ENCODE measurements at regions not wholly inside any gene's neighbourhood (a gene's known extent, or its start where the extent isn't known, plus 50 kb on each side); places are given as distances from the start of the nearest gene placed in this dataset.

DNA sequence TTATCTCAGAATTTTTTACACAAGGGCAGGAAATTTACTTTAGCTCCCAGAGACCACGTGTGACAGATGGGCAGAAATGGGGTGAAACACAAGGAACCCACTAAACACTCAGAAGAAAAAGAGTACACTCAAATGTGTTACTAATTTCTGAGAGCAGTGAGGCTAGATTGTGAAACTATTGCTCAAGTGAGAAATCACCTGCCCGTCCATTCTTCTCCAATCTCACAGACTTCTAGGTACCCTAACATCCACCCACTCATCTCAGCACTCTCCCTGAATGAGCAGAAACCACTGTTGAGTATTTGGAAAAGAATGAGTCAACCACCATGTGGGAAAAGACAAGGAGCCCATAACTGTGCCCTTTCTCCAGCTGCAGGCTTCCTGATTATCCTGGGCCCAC is 293.0 kb upstream of the CDH2 start:
- H3K27ac ChIP-seq (ENCODE audit: low read depth in 1 of 3, low read length in 2 of 3), result no peak overlapping the region
- H3K27me3 ChIP-seq (ENCODE audit: control insufficient read depth in 3 of 3, insufficient read depth in 3 of 3, low read length in 3 of 3), result no peaks in the 10 kb centered on the region
- DNase-seq (peak in 1 of 2 donors; percentile 32), FAIRE-seq (no peak)
- WGBS, 3 donors, result 39 to 48% (median 42%) methylated on average over 2 of the region's 2 CpGs
- H3K4me3 ChIP-seq (ENCODE audit: low read depth in 1 of 3, low read length in 3 of 3), result no peak overlapping the region
- H3K9me3 ChIP-seq (ENCODE audit: control insufficient read depth in 2 of 2, insufficient read depth in 1 of 2, low read depth in 1 of 2, low read length in 1 of 2), result peaks cover 0 to 3% of the 10 kb centered on the region in 2 donors
- no peaks in the 10 kb centered on the region for H3K4me1 ChIP-seq (ENCODE audit: control insufficient read depth in 3 of 3, insufficient read depth in 2 of 3, low read depth in 1 of 3, low read length in 2 of 3)
- no peaks in the 10 kb centered on the region for H3K36me3 ChIP-seq (ENCODE audit: control insufficient read depth in 3 of 3, insufficient read depth in 2 of 3, low read depth in 1 of 3, low read length in 3 of 3)

- Histone ChIP-seq H3K9me3 (ENCODE audit: control insufficient read depth in 2 of 2, insufficient read depth in 1 of 2, low read depth in 1 of 2, low read length in 1 of 2) (peaks cover 0 to 3% of the 10 kb centered on the region in 2 donors), H3K36me3 (ENCODE audit: control insufficient read depth in 3 of 3, insufficient read depth in 2 of 3, low read depth in 1 of 3, low read length in 3 of 3) (no peaks in the 10 kb centered on the region), H3K27me3 (ENCODE audit: control insufficient read depth in 3 of 3, insufficient read depth in 3 of 3, low read length in 3 of 3) (no peaks in the 10 kb centered on the region), H3K4me3 (ENCODE audit: low read depth in 1 of 3, low read length in 3 of 3) (no peak overlapping the region), H3K4me1 (ENCODE audit: control insufficient read depth in 3 of 3, insufficient read depth in 2 of 3, low read depth in 1 of 3, low read length in 2 of 3) (no peaks in the 10 kb centered on the region), H3K27ac (ENCODE audit: low read depth in 1 of 3, low read length in 2 of 3) (no peak overlapping the region)
- DNase-seq, result peak in 1 of 2 donors; percentile 47
- FAIRE-seq, result no peak
- WGBS, 3 donors, result 12 to 37% (median 34%) methylated on average over 1 of the region's 1 CpG
Observed at GRCh38 chr18:28468901-28469300, 292.0 kb upstream of the CDH2 start.

DNA sequence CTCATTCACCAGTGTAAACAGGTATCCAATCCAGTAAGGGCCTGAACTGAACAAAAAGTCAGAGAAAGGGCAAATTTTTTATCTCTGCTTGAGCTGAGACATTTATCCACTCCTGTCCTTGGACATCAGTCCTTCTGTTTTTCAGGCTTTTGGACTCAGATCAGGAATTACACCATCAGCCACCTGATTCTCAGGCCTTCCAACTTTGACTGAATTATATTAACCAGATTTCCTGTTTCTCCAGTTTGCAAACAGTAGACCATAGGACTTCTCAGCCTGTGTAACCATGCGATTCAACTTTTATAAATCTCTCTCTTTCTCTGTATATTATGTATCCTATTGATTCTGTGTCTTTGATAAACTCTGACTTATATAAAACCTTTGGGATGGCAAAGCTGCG is 289.3 kb upstream of the CDH2 start:
- WGBS, 3 donors, result 84 to 94% (median 90%) methylated on average over 2 of the region's 2 CpGs
- Histone ChIP-seq H3K4me1 (ENCODE audit: control insufficient read depth in 3 of 3, insufficient read depth in 2 of 3, low read depth in 1 of 3, low read length in 2 of 3) (no peaks in the 10 kb centered on the region), H3K9me3 (ENCODE audit: control insufficient read depth in 2 of 2, insufficient read depth in 1 of 2, low read depth in 1 of 2, low read length in 1 of 2) (peaks cover 0 to 3% of the 10 kb centered on the region in 2 donors), H3K27me3 (ENCODE audit: control insufficient read depth in 3 of 3, insufficient read depth in 3 of 3, low read length in 3 of 3) (no peaks in the 10 kb centered on the region), H3K36me3 (ENCODE audit: control insufficient read depth in 3 of 3, insufficient read depth in 2 of 3, low read depth in 1 of 3, low read length in 3 of 3) (no peaks in the 10 kb centered on the region), H3K4me3 (ENCODE audit: low read depth in 1 of 3, low read length in 3 of 3) (no peak overlapping the region), H3K27ac (ENCODE audit: low read depth in 1 of 3, low read length in 2 of 3) (no peak overlapping the region)
- FAIRE-seq (no peak), DNase-seq (no peak)

- FAIRE-seq, result no peak
- Histone ChIP-seq H3K4me1 (ENCODE audit: control insufficient read depth in 3 of 3, insufficient read depth in 2 of 3, low read depth in 1 of 3, low read length in 2 of 3) (no peaks in the 10 kb centered on the region), H3K4me3 (ENCODE audit: low read depth in 1 of 3, low read length in 3 of 3) (no peak overlapping the region), H3K27me3 (ENCODE audit: control insufficient read depth in 3 of 3, insufficient read depth in 3 of 3, low read length in 3 of 3) (no peaks in the 10 kb centered on the region), H3K36me3 (ENCODE audit: control insufficient read depth in 3 of 3, insufficient read depth in 2 of 3, low read depth in 1 of 3, low read length in 3 of 3) (no peaks in the 10 kb centered on the region), H3K9me3 (ENCODE audit: control insufficient read depth in 2 of 2, insufficient read depth in 1 of 2, low read depth in 1 of 2, low read length in 1 of 2) (no peaks in the 10 kb centered on the region), H3K27ac (ENCODE audit: low read depth in 1 of 3, low read length in 2 of 3) (no peak overlapping the region)
- WGBS, 3 donors, result 49 to 75% (median 57%) methylated on average over 2 of the region's 2 CpGs
- DNase-seq, result peak in 1 of 2 donors; percentile 64
Observed at GRCh38 chr18:28459587-28459986, 282.7 kb upstream of the CDH2 start.

GRCh38 chr18:28458751-28459150 is 281.8 kb upstream of the CDH2 start:
- Histone ChIP-seq H3K36me3 (ENCODE audit: control insufficient read depth in 3 of 3, insufficient read depth in 2 of 3, low read depth in 1 of 3, low read length in 3 of 3) (no peaks in the 10 kb centered on the region), H3K27me3 (ENCODE audit: control insufficient read depth in 3 of 3, insufficient read depth in 3 of 3, low read length in 3 of 3) (no peaks in the 10 kb centered on the region), H3K4me3 (ENCODE audit: low read depth in 1 of 3, low read length in 3 of 3) (no peak overlapping the region), H3K9me3 (ENCODE audit: control insufficient read depth in 2 of 2, insufficient read depth in 1 of 2, low read depth in 1 of 2, low read length in 1 of 2) (no peaks in the 10 kb centered on the region), H3K27ac (ENCODE audit: low read depth in 1 of 3, low read length in 2 of 3) (no peak overlapping the region), H3K4me1 (ENCODE audit: control insufficient read depth in 3 of 3, insufficient read depth in 2 of 3, low read depth in 1 of 3, low read length in 2 of 3) (no peaks in the 10 kb centered on the region)
- DNase-seq (no peak), FAIRE-seq (no peak)
- WGBS, 3 donors, result 88 to 95% (median 95%) methylated on average over 1 of the region's 1 CpG

GRCh38 chr18:28457784-28458183 is 280.9 kb upstream of the CDH2 start:
- peak in 1 of 2 donors; percentile 35 for DNase-seq
- 14 to 58% (median 17%) methylated on average over 2 of the region's 2 CpGs for WGBS, 3 donors

DNA sequence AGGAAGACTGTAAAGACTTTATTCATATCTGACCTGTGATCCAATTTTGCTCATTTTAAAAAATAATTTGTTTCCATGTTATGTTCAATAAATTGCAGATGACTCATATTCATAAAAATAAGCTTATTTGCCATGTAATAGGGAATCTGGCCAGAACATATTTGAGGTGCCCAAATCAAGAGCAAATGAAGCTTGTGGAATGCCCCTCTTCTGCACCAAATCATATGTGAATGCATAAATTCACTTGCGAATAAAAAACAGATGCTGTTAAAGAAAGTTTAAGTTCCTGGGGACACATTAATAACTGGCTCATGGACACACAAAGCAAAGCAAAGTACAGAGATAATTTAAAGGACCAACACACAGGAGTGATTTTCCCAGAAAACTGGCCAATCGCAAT is 279.0 kb upstream of the CDH2 start:
- Histone ChIP-seq H3K4me3 (ENCODE audit: low read depth in 1 of 3, low read length in 3 of 3) (no peak overlapping the region), H3K9me3 (ENCODE audit: control insufficient read depth in 2 of 2, insufficient read depth in 1 of 2, low read depth in 1 of 2, low read length in 1 of 2) (no peaks in the 10 kb centered on the region), H3K4me1 (ENCODE audit: control insufficient read depth in 3 of 3, insufficient read depth in 2 of 3, low read depth in 1 of 3, low read length in 2 of 3) (no peaks in the 10 kb centered on the region), H3K27me3 (ENCODE audit: control insufficient read depth in 3 of 3, insufficient read depth in 3 of 3, low read length in 3 of 3) (no peaks in the 10 kb centered on the region), H3K27ac (ENCODE audit: low read depth in 1 of 3, low read length in 2 of 3) (no peak overlapping the region), H3K36me3 (ENCODE audit: control insufficient read depth in 3 of 3, insufficient read depth in 2 of 3, low read depth in 1 of 3, low read length in 3 of 3) (no peaks in the 10 kb centered on the region)
- 89 to 91% (median 91%) methylated on average over 2 of the region's 2 CpGs for WGBS, 3 donors
- FAIRE-seq (no peak), DNase-seq (no peak)

More at GRCh38 chr18:28457784-28458183, 280.9 kb upstream of the CDH2 start:
- H3K36me3 ChIP-seq (ENCODE audit: control insufficient read depth in 3 of 3, insufficient read depth in 2 of 3, low read depth in 1 of 3, low read length in 3 of 3), result no peaks in the 10 kb centered on the region
- H3K4me1 ChIP-seq (ENCODE audit: control insufficient read depth in 3 of 3, insufficient read depth in 2 of 3, low read depth in 1 of 3, low read length in 2 of 3), result no peaks in the 10 kb centered on the region
- no peaks in the 10 kb centered on the region for H3K9me3 ChIP-seq (ENCODE audit: control insufficient read depth in 2 of 2, insufficient read depth in 1 of 2, low read depth in 1 of 2, low read length in 1 of 2)
- no peak overlapping the region for H3K27ac ChIP-seq (ENCODE audit: low read depth in 1 of 3, low read length in 2 of 3)
- FAIRE-seq, result no peak
- no peaks in the 10 kb centered on the region for H3K27me3 ChIP-seq (ENCODE audit: control insufficient read depth in 3 of 3, insufficient read depth in 3 of 3, low read length in 3 of 3)
- H3K4me3 ChIP-seq (ENCODE audit: low read depth in 1 of 3, low read length in 3 of 3), result no peak overlapping the region

DNA sequence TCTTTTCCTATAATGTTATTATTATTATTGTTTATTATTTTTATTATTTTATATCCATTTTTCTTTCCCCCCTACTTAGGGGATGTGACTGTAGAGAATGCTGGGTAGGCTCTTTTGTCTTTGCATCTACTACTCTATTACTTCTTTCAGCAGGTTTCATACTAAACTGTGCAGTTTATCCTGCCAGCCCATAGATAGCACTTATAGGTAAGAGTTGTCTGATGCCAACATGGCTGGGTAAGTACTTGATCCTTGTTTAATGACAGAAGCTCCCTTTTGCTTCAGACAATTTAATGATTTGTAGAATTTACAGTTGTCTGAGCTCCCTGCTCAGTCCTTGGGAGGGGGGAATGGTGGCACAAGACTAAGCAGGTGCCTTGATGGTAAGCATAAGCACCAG is 262.9 kb upstream of the CDH2 start:
- Histone ChIP-seq H3K4me1 (ENCODE audit: control insufficient read depth in 3 of 3, insufficient read depth in 2 of 3, low read depth in 1 of 3, low read length in 2 of 3) (no peaks in the 10 kb centered on the region), H3K27me3 (ENCODE audit: control insufficient read depth in 3 of 3, insufficient read depth in 3 of 3, low read length in 3 of 3) (no peaks in the 10 kb centered on the region), H3K4me3 (ENCODE audit: low read depth in 1 of 3, low read length in 3 of 3) (no peak overlapping the region), H3K27ac (ENCODE audit: low read depth in 1 of 3, low read length in 2 of 3) (no peak overlapping the region), H3K9me3 (ENCODE audit: control insufficient read depth in 2 of 2, insufficient read depth in 1 of 2, low read depth in 1 of 2, low read length in 1 of 2) (no peaks in the 10 kb centered on the region), H3K36me3 (ENCODE audit: control insufficient read depth in 3 of 3, insufficient read depth in 2 of 3, low read depth in 1 of 3, low read length in 3 of 3) (no peaks in the 10 kb centered on the region)
- FAIRE-seq (no peak), DNase-seq (no peak)

GRCh38 chr18:28438381-28438780 is 261.5 kb upstream of the CDH2 start:
- Histone ChIP-seq H3K36me3 (ENCODE audit: control insufficient read depth in 3 of 3, insufficient read depth in 2 of 3, low read depth in 1 of 3, low read length in 3 of 3) (no peaks in the 10 kb centered on the region), H3K4me1 (ENCODE audit: control insufficient read depth in 3 of 3, insufficient read depth in 2 of 3, low read depth in 1 of 3, low read length in 2 of 3) (no peaks in the 10 kb centered on the region), H3K27me3 (ENCODE audit: control insufficient read depth in 3 of 3, insufficient read depth in 3 of 3, low read length in 3 of 3) (no peaks in the 10 kb centered on the region), H3K27ac (ENCODE audit: low read depth in 1 of 3, low read length in 2 of 3) (no peak overlapping the region), H3K4me3 (ENCODE audit: low read depth in 1 of 3, low read length in 3 of 3) (no peak overlapping the region), H3K9me3 (ENCODE audit: control insufficient read depth in 2 of 2, insufficient read depth in 1 of 2, low read depth in 1 of 2, low read length in 1 of 2) (no peaks in the 10 kb centered on the region)
- FAIRE-seq, result no peak
- DNase-seq, result no peak
- 69 to 76% (median 72%) methylated on average over 2 of the region's 2 CpGs for WGBS, 3 donors

Measured in small intestine (tissue), 7 donors.